WTC11 (cell line): ENCODE measurements at regions not wholly inside any gene's neighbourhood (a gene's known extent, or its start where the extent isn't known, plus 50 kb on each side); places are given as distances from the start of the nearest gene placed in this dataset.
"Not testable (repeated sequence)": the region's sequence is repeated elsewhere in the genome, so short reads cannot be mapped to it uniquely, and the experiment has no call there.

Experiments
- CTCF ChIP-seq: fragments of 200-600 bp; IDR thresholded peaks from 2 replicates; pipeline ENCODE4 v1.8.0; 2022; ENCODE audit warnings: antibody characterized with exemption
- E2F4 ChIP-seq: sonication (generic); formaldehyde crosslinking; IDR thresholded peaks from 2 replicates; pipeline ENCODE4 v1.8.1; 2022; ENCODE audit warnings: low read depth, mild to moderate bottlenecking, moderate library complexity, missing genetic modification reagents, borderline replicate concordance
- MYBL2 ChIP-seq: sonication (generic); formaldehyde crosslinking; IDR thresholded peaks from 2 replicates; pipeline ENCODE4 v1.8.1; 2023; ENCODE audit warnings: mild to moderate bottlenecking, moderate library complexity, missing genetic modification reagents

GRCh38 chr4:189236321-189236720 is 704.4 kb upstream of the FRG1 start:
- not testable (repeated sequence) for TF ChIP-seq CTCF; MYBL2 (CRISPR knock-in tag); E2F4 (CRISPR knock-in tag)
